ENCODE measurements at regions not wholly inside any gene's neighbourhood (a gene's known extent, or its start where the extent isn't known, plus 50 kb on each side); places are given as distances from the start of the nearest gene placed in this dataset.

GRCh38 chr9:87197349-87198130 is 250.2 kb upstream of the GAS1 start:
- Histone ChIP-seq H3K79me2 (replicated peaks; ENCODE audit: insufficient read depth) (no peaks in the 10 kb centered on the region), H3K27ac (ENCODE audit: low read depth) (no peak overlapping the region), H3K9me2 (ENCODE audit: insufficient read depth) (peaks cover 6% of the 10 kb centered on the region; the same call in 1 of the 2 replicates), H3K4me2 (no peak overlapping the region), H3K4me1 (ENCODE audit: insufficient read depth) (peaks cover 23% of the 10 kb centered on the region), H3K4me3 (no peak overlapping the region), H4K20me1 (replicated peaks; ENCODE audit: insufficient read depth) (no peaks in the 10 kb centered on the region), H3F3A (replicated peaks; ENCODE audit: low read depth) (no peaks in the 10 kb centered on the region), H2AFZ (no peak overlapping the region), H3K36me3 (ENCODE audit: insufficient read depth) (0 out of 2 replicates have a peak, but pooled peaks cover 3% of the 10 kb centered on the region), H3K27me3 (ENCODE audit: insufficient read depth) (no peaks in the 10 kb centered on the region)
- Mint-ChIP-seq H3K9me3 (no peaks in the 10 kb centered on the region), H3K4me1 (peaks cover 30% of the 10 kb centered on the region), H3K36me3 (ENCODE audit: low read depth) (no peaks in the 10 kb centered on the region), H3K4me3 (no peak overlapping the region), H3K27me3 (ENCODE audit: insufficient read depth, low read depth, poor library complexity) (no peaks in the 10 kb centered on the region), H3K27ac (no peak overlapping the region)
- DNase-seq (ENCODE audit: low spot score) (no peak), ATAC-seq (no peak)
- TF ChIP-seq, protein P1, sequence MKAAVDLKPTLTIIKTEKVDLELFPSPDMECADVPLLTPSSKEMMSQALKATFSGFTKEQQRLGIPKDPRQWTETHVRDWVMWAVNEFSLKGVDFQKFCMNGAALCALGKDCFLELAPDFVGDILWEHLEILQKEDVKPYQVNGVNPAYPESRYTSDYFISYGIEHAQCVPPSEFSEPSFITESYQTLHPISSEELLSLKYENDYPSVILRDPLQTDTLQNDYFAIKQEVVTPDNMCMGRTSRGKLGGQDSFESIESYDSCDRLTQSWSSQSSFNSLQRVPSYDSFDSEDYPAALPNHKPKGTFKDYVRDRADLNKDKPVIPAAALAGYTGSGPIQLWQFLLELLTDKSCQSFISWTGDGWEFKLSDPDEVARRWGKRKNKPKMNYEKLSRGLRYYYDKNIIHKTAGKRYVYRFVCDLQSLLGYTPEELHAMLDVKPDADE (IDR thresholded peaks at IDR 0.05) = no peak
- no peak for TF ChIP-seq EZH2phosphoT487 (IDR thresholded peaks at IDR 0.05; ENCODE audit: unreplicated experiment)
- no peak for TF ChIP-seq EZH2 (IDR thresholded peaks at IDR 0.05; ENCODE audit: low read depth, unreplicated experiment)
- TF ChIP-seq NANOG (IDR thresholded peaks at IDR 0.05; ENCODE audit: borderline replicate concordance) = no peak
- TF ChIP-seq, protein P2, sequence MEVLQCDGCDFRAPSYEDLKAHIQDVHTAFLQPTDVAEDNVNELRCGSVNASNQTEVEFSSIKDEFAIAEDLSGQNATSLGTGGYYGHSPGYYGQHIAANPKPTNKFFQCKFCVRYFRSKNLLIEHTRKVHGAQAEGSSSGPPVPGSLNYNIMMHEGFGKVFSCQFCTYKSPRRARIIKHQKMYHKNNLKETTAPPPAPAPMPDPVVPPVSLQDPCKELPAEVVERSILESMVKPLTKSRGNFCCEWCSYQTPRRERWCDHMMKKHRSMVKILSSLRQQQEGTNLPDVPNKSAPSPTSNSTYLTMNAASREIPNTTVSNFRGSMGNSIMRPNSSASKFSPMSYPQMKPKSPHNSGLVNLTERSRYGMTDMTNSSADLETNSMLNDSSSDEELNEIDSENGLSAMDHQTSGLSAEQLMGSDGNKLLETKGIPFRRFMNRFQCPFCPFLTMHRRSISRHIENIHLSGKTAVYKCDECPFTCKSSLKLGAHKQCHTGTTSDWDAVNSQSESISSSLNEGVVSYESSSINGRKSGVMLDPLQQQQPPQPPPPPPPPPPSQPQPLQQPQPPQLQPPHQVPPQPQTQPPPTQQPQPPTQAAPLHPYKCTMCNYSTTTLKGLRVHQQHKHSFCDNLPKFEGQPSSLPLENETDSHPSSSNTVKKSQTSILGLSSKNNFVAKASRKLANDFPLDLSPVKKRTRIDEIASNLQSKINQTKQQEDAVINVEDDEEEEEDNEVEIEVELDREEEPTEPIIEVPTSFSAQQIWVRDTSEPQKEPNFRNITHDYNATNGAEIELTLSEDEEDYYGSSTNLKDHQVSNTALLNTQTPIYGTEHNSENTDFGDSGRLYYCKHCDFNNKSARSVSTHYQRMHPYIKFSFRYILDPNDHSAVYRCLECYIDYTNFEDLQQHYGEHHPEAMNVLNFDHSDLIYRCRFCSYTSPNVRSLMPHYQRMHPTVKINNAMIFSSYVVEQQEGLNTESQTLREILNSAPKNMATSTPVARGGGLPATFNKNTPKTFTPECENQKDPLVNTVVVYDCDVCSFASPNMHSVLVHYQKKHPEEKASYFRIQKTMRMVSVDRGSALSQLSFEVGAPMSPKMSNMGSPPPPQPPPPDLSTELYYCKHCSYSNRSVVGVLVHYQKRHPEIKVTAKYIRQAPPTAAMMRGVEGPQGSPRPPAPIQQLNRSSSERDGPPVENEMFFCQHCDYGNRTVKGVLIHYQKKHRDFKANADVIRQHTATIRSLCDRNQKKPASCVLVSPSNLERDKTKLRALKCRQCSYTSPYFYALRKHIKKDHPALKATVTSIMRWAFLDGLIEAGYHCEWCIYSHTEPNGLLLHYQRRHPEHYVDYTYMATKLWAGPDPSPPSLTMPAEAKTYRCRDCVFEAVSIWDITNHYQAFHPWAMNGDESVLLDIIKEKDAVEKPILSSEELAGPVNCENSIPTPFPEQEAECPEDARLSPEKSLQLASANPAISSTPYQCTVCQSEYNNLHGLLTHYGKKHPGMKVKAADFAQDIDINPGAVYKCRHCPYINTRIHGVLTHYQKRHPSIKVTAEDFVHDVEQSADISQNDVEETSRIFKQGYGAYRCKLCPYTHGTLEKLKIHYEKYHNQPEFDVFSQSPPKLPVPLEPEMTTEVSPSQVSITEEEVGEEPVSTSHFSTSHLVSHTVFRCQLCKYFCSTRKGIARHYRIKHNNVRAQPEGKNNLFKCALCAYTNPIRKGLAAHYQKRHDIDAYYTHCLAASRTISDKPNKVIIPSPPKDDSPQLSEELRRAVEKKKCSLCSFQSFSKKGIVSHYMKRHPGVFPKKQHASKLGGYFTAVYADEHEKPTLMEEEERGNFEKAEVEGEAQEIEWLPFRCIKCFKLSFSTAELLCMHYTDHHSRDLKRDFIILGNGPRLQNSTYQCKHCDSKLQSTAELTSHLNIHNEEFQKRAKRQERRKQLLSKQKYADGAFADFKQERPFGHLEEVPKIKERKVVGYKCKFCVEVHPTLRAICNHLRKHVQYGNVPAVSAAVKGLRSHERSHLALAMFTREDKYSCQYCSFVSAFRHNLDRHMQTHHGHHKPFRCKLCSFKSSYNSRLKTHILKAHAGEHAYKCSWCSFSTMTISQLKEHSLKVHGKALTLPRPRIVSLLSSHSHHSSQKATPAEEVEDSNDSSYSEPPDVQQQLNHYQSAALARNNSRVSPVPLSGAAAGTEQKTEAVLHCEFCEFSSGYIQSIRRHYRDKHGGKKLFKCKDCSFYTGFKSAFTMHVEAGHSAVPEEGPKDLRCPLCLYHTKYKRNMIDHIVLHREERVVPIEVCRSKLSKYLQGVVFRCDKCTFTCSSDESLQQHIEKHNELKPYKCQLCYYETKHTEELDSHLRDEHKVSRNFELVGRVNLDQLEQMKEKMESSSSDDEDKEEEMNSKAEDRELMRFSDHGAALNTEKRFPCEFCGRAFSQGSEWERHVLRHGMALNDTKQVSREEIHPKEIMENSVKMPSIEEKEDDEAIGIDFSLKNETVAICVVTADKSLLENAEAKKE (CRISPR knock-in tag; IDR thresholded peaks at IDR 0.05) = no peak
- no peak for TF ChIP-seq CREB1 (CRISPR knock-in tag; IDR thresholded peaks at IDR 0.05; ENCODE audit: low read depth)
- TF ChIP-seq ZNF331 (CRISPR knock-in tag; IDR thresholded peaks at IDR 0.05; ENCODE audit: low read depth) = no peak
- no peak for TF ChIP-seq STAT1 (IDR thresholded peaks at IDR 0.05; ENCODE audit: unreplicated experiment)
- no peak for TF ChIP-seq JUNB (IDR thresholded peaks at IDR 0.05; ENCODE audit: unreplicated experiment)
- TF ChIP-seq, protein P3, sequence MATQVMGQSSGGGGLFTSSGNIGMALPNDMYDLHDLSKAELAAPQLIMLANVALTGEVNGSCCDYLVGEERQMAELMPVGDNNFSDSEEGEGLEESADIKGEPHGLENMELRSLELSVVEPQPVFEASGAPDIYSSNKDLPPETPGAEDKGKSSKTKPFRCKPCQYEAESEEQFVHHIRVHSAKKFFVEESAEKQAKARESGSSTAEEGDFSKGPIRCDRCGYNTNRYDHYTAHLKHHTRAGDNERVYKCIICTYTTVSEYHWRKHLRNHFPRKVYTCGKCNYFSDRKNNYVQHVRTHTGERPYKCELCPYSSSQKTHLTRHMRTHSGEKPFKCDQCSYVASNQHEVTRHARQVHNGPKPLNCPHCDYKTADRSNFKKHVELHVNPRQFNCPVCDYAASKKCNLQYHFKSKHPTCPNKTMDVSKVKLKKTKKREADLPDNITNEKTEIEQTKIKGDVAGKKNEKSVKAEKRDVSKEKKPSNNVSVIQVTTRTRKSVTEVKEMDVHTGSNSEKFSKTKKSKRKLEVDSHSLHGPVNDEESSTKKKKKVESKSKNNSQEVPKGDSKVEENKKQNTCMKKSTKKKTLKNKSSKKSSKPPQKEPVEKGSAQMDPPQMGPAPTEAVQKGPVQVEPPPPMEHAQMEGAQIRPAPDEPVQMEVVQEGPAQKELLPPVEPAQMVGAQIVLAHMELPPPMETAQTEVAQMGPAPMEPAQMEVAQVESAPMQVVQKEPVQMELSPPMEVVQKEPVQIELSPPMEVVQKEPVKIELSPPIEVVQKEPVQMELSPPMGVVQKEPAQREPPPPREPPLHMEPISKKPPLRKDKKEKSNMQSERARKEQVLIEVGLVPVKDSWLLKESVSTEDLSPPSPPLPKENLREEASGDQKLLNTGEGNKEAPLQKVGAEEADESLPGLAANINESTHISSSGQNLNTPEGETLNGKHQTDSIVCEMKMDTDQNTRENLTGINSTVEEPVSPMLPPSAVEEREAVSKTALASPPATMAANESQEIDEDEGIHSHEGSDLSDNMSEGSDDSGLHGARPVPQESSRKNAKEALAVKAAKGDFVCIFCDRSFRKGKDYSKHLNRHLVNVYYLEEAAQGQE (IDR thresholded peaks at IDR 0.05; ENCODE audit: unreplicated experiment) = no peak
- TF ChIP-seq, protein P4, sequence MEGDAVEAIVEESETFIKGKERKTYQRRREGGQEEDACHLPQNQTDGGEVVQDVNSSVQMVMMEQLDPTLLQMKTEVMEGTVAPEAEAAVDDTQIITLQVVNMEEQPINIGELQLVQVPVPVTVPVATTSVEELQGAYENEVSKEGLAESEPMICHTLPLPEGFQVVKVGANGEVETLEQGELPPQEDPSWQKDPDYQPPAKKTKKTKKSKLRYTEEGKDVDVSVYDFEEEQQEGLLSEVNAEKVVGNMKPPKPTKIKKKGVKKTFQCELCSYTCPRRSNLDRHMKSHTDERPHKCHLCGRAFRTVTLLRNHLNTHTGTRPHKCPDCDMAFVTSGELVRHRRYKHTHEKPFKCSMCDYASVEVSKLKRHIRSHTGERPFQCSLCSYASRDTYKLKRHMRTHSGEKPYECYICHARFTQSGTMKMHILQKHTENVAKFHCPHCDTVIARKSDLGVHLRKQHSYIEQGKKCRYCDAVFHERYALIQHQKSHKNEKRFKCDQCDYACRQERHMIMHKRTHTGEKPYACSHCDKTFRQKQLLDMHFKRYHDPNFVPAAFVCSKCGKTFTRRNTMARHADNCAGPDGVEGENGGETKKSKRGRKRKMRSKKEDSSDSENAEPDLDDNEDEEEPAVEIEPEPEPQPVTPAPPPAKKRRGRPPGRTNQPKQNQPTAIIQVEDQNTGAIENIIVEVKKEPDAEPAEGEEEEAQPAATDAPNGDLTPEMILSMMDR (conservative IDR thresholded peaks at IDR 0.05; ENCODE audit: low read depth in 2 of 2) = no peak
- TF ChIP-seq POLR2AphosphoS5 (IDR thresholded peaks at IDR 0.05; ENCODE audit: low read depth) = no peak
- no peak for TF ChIP-seq ZNF114 (CRISPR knock-in tag; IDR thresholded peaks at IDR 0.05)
